Skeletal muscle tissue (tissue), 3 donors: ENCODE measurements at regions not wholly inside any gene's neighbourhood (a gene's known extent, or its start where the extent isn't known, plus 50 kb on each side); places are given as distances from the start of the nearest gene placed in this dataset.

Experiments used
- H3K27ac ChIP-seq: one replicate; pipeline ENCODE4 v1.7.0; 2013; ENCODE audit warnings: mild to moderate bottlenecking, low read depth, low read length, inconsistent platforms
- H3K27me3 ChIP-seq, 3 donors: one replicate each; pipeline ENCODE4 v1.7.0; 2013; ENCODE audit warnings: low read length in 3 of 3; ENCODE audit not compliant: control insufficient read depth in 3 of 3, insufficient read depth in 3 of 3
- H3K36me3 ChIP-seq, 3 donors: one replicate each; pipeline ENCODE4 v1.7.0; 2013; ENCODE audit warnings: low read length in 3 of 3; ENCODE audit not compliant: control insufficient read depth in 3 of 3, insufficient read depth in 3 of 3
- H3K4me1 ChIP-seq, 3 donors: one replicate each; pipeline ENCODE4 v1.7.0; 2013; ENCODE audit warnings: low read length in 3 of 3, mild to moderate bottlenecking in 3 of 3; ENCODE audit not compliant: control insufficient read depth in 3 of 3, insufficient read depth in 3 of 3
- H3K4me3 ChIP-seq, 3 donors: one replicate each; pipeline ENCODE4 v1.7.0; 2013; ENCODE audit warnings: low read length in 3 of 3
- H3K9ac ChIP-seq, 3 donors: one replicate each; pipeline ENCODE4 v1.7.0; 2013; ENCODE audit warnings: low read length in 3 of 3, mild to moderate bottlenecking in 3 of 3, moderate library complexity in 2 of 3, low read depth in 1 of 3
- H3K9me3 ChIP-seq, 3 donors: one replicate each; pipeline ENCODE4 v1.7.0; 2013; ENCODE audit warnings: low read length in 3 of 3; ENCODE audit not compliant: control insufficient read depth in 3 of 3
- donor health status: Osteomylitis.

DNA sequence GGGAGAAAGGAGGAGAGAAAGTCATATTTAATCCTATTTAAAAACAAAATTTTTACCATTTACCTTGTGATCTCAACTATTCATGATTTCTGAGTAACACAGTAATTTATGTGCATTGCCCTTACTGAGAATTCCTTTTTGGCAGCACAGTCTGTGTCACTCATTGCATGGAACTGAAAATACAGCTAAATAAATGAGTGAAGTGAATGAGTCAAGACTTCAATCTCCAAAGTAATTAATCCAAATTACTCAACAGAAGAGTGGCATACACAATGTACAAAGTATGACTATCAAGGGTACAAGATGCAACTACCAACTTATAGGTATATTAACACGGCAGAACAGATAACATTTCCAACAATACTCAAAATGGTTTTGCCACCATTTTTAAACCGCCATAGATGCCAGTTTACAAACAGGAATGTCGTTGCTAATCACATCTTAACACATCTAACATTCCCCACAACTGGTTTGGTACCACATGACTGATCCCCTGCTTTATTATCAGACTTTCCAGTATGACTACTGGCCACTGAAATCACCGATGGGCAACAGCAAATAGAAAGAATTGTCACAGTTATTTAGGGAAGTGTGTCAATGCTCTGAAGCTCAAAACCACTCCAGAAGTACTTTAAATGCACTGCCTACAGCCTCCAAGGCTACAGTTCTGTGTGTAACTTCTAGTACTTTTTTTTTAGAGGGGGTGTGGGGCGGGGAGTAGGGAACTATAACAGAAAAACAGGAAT lies 410.4 kb downstream of the SHQ1 start:
- H3K4me1 ChIP-seq: peaks cover 3 to 27% (median 11%) of the 10 kb centered on the region in 3 donors

DNA sequence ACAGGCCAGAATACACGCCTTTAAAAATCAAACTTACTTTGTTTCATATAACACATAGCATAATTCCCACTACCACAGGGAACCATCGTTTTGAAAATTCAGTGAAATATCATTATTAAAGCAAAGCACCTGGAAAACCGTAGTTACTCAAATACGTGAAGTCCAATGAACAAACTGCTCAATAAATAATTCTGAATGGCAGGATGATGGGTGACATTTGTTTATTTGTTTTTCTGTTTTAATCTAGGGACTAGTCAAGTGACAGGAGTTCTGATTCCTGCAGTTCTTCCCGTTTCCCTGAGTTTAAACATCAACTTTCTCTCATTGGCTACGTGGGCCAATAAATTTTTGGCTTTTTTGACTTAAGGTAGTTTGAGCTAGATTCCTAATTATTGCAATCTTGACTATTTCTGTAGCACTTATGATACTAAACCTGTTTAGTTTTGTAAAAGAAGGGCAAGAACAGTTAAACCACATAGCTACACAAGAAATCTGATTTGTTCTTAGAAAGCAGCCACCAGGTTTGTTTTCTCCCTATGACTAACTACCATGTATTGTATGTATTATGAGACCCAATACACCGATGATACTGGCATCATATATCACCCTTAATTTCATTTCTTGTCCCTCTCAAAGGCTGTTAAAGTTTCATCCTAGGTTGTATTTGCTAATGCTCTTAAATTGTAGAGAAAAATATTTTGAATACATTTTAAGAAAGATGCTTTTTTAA lies 411.2 kb downstream of the SHQ1 start:
- Histone ChIP-seq H3K4me3 (no peak overlapping the region), H3K27me3 (no peaks in the 10 kb centered on the region), H3K9ac (no peak overlapping the region), H3K9me3 (no peaks in the 10 kb centered on the region), H3K36me3 (no peaks in the 10 kb centered on the region), H3K4me1 (peaks cover 3 to 27% (median 11%) of the 10 kb centered on the region in 3 donors), H3K27ac (no peak overlapping the region)

More for the DNA sequence above, 410.4 kb downstream of the SHQ1 start:
- Histone ChIP-seq H3K27ac (no peak overlapping the region), H3K9me3 (no peaks in the 10 kb centered on the region), H3K9ac (no peak overlapping the region), H3K36me3 (no peaks in the 10 kb centered on the region), H3K4me3 (no peak overlapping the region), H3K27me3 (no peaks in the 10 kb centered on the region)

DNA sequence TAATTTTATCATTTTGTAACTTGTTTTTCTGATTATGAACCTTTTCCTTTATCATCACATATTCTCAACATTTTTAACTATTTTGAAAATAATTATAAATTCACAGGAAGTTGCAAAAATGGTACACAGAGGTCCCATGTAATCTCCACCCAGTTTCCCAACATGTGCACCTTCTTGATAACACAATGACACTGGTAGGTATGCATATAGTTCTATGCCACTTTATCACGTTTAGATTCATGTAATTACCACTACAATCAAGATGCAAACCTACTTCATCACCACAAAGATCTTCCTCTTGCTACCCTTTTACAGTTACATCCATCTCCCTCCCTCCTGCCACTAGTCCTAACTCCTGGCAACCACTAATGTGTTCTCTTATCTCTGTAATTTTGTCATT lies 413.9 kb downstream of the SHQ1 start:
- Histone ChIP-seq H3K9ac (no peak overlapping the region), H3K4me1 (peaks cover 3 to 27% (median 7%) of the 10 kb centered on the region in 3 donors), H3K27ac (no peak overlapping the region), H3K4me3 (no peak overlapping the region), H3K9me3 (no peaks in the 10 kb centered on the region), H3K27me3 (no peaks in the 10 kb centered on the region), H3K36me3 (no peaks in the 10 kb centered on the region)

- Histone ChIP-seq H3K4me3 (no peak overlapping the region), H3K9ac (no peak overlapping the region), H3K4me1 (peaks cover 0 to 10% (median 3%) of the 10 kb centered on the region in 3 donors), H3K9me3 (no peaks in the 10 kb centered on the region), H3K27ac (no peak overlapping the region), H3K27me3 (no peaks in the 10 kb centered on the region), H3K36me3 (no peaks in the 10 kb centered on the region)
Observed at GRCh38 chr3:72432246-72432645, 416.0 kb downstream of the SHQ1 start.

GRCh38 chr3:72429589-72430353 lies 418.5 kb downstream of the SHQ1 start:
- no peaks in the 10 kb centered on the region for H3K27me3 ChIP-seq
- no peaks in the 10 kb centered on the region for H3K36me3 ChIP-seq
- H3K4me3 ChIP-seq: no peak overlapping the region
- no peak overlapping the region for H3K9ac ChIP-seq
- no peak overlapping the region for H3K27ac ChIP-seq
- H3K4me1 ChIP-seq: peaks cover 6 to 11% (median 6%) of the 10 kb centered on the region in 3 donors
- no peaks in the 10 kb centered on the region for H3K9me3 ChIP-seq

- Histone ChIP-seq H3K9me3 (no peaks in the 10 kb centered on the region), H3K4me1 (peaks cover 6 to 11% (median 6%) of the 10 kb centered on the region in 3 donors), H3K27me3 (no peaks in the 10 kb centered on the region), H3K4me3 (no peak overlapping the region), H3K9ac (no peak overlapping the region), H3K27ac (no peak overlapping the region), H3K36me3 (no peaks in the 10 kb centered on the region)
Observed at GRCh38 chr3:72428803-72429202, 419.4 kb downstream of the SHQ1 start.

DNA sequence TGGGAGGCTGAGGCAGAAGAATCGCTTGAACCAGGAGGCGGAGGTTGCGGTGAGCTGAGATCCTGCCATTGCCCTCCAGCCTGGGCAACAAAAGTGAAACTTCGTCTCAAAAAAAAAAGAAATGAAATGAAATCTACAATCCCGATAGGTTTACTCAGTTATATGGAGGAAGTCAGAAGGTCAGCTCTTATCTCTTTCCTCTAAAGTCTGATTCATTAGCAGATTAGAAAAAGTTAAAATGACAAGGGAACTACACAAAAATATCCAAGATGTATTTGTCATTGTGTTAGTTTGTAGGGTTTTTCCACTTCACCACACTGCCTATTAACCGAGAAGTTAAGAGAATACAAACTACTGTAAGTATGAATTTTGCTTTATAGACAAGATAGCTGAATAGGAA lies 420.6 kb downstream of the SHQ1 start:
- Histone ChIP-seq H3K27me3 (no peaks in the 10 kb centered on the region), H3K4me3 (no peak overlapping the region), H3K36me3 (no peaks in the 10 kb centered on the region), H3K9ac (no peak overlapping the region), H3K4me1 (peaks cover 3 to 11% (median 6%) of the 10 kb centered on the region in 3 donors), H3K27ac (no peak overlapping the region), H3K9me3 (no peaks in the 10 kb centered on the region)

DNA sequence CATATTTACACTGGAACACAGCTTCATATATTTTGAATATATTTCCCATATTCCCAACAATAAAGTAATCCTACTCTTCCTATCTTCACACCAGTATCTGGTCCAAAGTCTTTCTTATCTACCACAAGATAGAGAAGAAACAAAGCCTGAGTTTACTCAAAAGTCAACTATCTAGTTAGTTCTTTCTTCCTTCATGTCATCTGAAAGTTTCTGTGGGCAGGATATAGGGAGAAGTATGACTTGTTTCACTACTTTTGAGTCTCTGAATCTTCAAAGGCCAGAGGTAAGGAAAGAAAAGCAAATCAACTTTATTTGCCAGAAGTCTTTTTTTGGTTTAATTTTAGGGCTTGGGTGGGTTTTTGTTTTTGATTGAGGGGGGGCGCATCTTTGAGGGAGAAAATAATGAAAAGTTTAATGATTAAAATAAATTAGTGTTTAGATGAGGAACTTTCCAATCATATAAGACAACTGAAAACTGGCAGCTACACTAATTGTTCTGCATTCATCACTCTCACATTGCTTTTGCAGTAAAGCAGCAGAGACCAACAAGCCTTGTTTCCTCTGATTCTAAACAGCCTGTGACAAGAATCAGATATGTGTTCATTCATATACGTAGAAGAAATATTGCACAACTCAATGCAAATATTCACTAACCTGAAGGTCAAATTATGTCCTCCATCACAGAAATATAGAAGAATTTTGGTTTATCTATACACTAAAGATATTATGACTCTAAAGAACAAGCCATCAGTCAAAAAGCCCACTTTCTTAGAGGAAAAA lies 421.4 kb downstream of the SHQ1 start:
- Histone ChIP-seq H3K4me1 (peaks cover 3 to 11% (median 6%) of the 10 kb centered on the region in 3 donors), H3K36me3 (no peaks in the 10 kb centered on the region)

DNA sequence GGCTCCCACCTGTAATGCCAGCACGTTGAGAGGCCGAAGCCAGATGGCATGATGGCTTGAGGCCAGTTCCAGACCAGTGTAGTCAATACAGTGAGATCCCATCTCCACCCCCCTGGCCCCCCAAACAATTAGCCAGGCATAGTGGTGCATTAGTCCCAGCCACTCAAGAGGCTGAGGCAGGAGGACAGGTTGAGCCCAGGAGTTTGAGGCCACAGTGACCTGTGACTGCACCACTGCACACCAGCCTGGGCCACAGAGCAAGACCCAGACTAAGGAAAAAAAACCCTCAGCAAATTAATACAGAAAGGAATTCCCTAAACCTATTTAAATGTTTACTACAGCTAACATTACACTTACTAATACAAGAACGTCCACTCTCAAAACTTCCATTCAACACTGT lies 424.6 kb downstream of the SHQ1 start:
- no peak overlapping the region for H3K4me3 ChIP-seq
- H3K9me3 ChIP-seq: no peaks in the 10 kb centered on the region
- H3K27me3 ChIP-seq: no peaks in the 10 kb centered on the region
- H3K4me1 ChIP-seq: peaks cover 3 to 6% (median 5%) of the 10 kb centered on the region in 3 donors
- no peak overlapping the region for H3K27ac ChIP-seq
- no peak overlapping the region for H3K9ac ChIP-seq
- H3K36me3 ChIP-seq: no peaks in the 10 kb centered on the region

More for the DNA sequence above, 421.4 kb downstream of the SHQ1 start:
- Histone ChIP-seq H3K27ac (no peak overlapping the region), H3K27me3 (no peaks in the 10 kb centered on the region), H3K9me3 (no peaks in the 10 kb centered on the region), H3K9ac (no peak overlapping the region), H3K4me3 (no peak overlapping the region)
